ENCODE measurements at regions not wholly inside any gene's neighbourhood (a gene's known extent, or its start where the extent isn't known, plus 50 kb on each side); places are given as distances from the start of the nearest gene placed in this dataset.
"Not testable (repeated sequence)": the region's sequence is repeated elsewhere in the genome, so short reads cannot be mapped to it uniquely, and the experiment has no call there.

- H3K27me3 ChIP-seq (ENCODE audit: low read depth), result no peaks in the 10 kb centered on the region
- DNase-seq (ENCODE audit: low spot score in 2 of 2), result no peak
- H3K9me3 ChIP-seq, result no peaks in the 10 kb centered on the region
- no peaks in the 10 kb centered on the region for H3K36me3 ChIP-seq (replicated peaks)
- no peak overlapping the region for H3K4me3 ChIP-seq
- no peaks in the 10 kb centered on the region; the same call in 1 of the 2 replicates for H3K4me1 ChIP-seq
- in situ Hi-C loops (cut with MboI; ENCODE audit: low sequenced_read_pairs), result no loop called here
These were observed 51.5 kb upstream of the MELK start for GRCh38 chr9:36521148-36521547.

- no peaks in the 10 kb centered on the region; the same call in 1 of the 2 replicates for H3K4me1 ChIP-seq
- H3K36me3 ChIP-seq (replicated peaks), result no peaks in the 10 kb centered on the region
- no peak for DNase-seq (ENCODE audit: low spot score in 2 of 2)
- no peaks in the 10 kb centered on the region for H3K27me3 ChIP-seq (ENCODE audit: low read depth)
- H3K9me3 ChIP-seq, result no peaks in the 10 kb centered on the region
- in situ Hi-C loops (cut with MboI; ENCODE audit: low sequenced_read_pairs), result no loop called here
- H3K4me3 ChIP-seq, result no peak overlapping the region
These were observed 55.6 kb upstream of the MELK start for GRCh38 chr9:36517131-36517530.

GRCh38 chr9:36504156-36504555 is 68.5 kb upstream of the MELK start:
- no peak for DNase-seq (ENCODE audit: low spot score in 2 of 2)
- in situ Hi-C loops (cut with MboI; ENCODE audit: low sequenced_read_pairs), result no loop called here
- H3K36me3 ChIP-seq (replicated peaks), result no peaks in the 10 kb centered on the region
- H3K27me3 ChIP-seq (ENCODE audit: low read depth), result no peaks in the 10 kb centered on the region
- no peaks in the 10 kb centered on the region for H3K9me3 ChIP-seq
- H3K4me3 ChIP-seq, result no peak overlapping the region
- peaks cover 14% of the 10 kb centered on the region for H3K4me1 ChIP-seq

DNA sequence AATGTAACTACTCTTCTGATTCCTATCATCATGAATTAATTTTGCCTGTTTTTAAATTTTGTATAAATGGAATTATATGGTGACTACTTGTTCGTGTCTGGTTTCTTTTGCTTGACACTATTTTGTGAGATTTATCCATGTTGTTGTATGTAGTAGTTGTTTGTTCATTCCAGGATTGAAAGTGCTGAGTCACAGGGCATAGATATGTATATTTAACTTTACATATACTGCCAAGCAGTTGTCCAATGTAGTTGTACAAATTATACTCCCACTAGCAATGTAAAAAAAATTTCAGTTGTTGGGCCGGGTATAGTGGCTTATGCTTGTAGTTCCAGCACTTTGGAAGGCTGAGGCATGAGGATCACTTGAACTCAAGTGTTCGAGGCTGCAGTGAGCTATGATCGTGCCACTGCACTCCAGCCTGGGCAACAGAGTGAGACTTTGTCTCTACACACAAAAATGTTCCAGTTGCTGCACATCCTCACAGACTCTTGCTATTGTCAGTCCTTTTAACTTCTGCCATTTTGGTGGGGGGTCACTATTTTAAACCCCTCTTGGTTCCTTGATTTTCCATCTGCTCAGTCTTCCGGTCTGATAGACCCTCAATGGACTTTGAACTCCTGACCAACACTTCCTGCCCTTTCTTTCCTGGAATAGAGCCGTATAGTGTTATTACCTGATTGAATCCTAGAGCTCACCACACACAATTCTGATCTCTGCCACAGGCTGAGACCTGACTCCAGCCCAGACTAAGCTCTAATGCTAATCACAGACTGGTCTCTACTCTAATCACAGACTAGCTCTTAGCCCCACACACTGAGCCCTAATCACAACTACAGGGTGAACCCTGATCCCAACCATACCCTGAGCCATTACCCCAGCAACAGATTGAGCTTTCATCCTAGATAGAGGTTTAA is 69.3 kb upstream of the MELK start:
- DNase-seq (ENCODE audit: low spot score in 2 of 2), result no peak
- in situ Hi-C loops (cut with MboI; ENCODE audit: low sequenced_read_pairs), result no loop called here

GRCh38 chr9:36501727-36502126 is 71.0 kb upstream of the MELK start:
- H3K36me3 ChIP-seq (replicated peaks), result no peaks in the 10 kb centered on the region
- H3K4me3 ChIP-seq, result no peak overlapping the region
- no peaks in the 10 kb centered on the region for H3K27me3 ChIP-seq (ENCODE audit: low read depth)
- H3K9me3 ChIP-seq, result no peaks in the 10 kb centered on the region
- in situ Hi-C loops (cut with MboI; ENCODE audit: low sequenced_read_pairs), result no loop called here
- no peak for DNase-seq (ENCODE audit: low spot score in 2 of 2)
- H3K4me1 ChIP-seq, result peaks cover 11% of the 10 kb centered on the region

More for the DNA sequence above, 69.3 kb upstream of the MELK start:
- Histone ChIP-seq H3K4me1 (peaks cover 11% of the 10 kb centered on the region), H3K9me3 (no peaks in the 10 kb centered on the region), H3K27me3 (ENCODE audit: low read depth) (no peaks in the 10 kb centered on the region), H3K4me3 (no peak overlapping the region), H3K36me3 (replicated peaks) (no peaks in the 10 kb centered on the region)

DNA sequence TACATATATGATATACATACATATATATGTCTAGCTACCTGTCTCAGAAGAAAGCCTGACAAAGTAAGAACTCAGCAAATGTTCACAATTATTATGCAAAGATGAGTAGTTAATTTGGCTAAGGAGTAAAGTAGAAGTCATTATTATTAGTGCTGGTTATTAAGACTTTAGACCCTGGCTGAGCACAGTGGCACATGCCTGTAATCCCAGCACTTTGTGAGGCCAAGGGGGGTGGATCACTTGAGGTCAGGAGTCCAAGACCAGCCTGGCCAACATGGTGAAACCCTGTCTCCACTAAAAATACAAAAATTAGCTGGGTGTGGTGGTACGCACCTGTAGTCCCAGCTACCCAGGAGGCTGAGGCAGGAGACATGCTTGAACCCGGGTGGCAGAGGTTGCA is 71.8 kb upstream of the MELK start:
- in situ Hi-C loops (cut with MboI; ENCODE audit: low sequenced_read_pairs); H3K27me3 ChIP-seq (ENCODE audit: low read depth); DNase-seq (ENCODE audit: low spot score in 2 of 2); H3K4me3 ChIP-seq; H3K9me3 ChIP-seq; H3K36me3 ChIP-seq (replicated peaks): not testable (repeated sequence)
- H3K4me1 ChIP-seq, result peaks cover 11% of the 10 kb centered on the region

DNA sequence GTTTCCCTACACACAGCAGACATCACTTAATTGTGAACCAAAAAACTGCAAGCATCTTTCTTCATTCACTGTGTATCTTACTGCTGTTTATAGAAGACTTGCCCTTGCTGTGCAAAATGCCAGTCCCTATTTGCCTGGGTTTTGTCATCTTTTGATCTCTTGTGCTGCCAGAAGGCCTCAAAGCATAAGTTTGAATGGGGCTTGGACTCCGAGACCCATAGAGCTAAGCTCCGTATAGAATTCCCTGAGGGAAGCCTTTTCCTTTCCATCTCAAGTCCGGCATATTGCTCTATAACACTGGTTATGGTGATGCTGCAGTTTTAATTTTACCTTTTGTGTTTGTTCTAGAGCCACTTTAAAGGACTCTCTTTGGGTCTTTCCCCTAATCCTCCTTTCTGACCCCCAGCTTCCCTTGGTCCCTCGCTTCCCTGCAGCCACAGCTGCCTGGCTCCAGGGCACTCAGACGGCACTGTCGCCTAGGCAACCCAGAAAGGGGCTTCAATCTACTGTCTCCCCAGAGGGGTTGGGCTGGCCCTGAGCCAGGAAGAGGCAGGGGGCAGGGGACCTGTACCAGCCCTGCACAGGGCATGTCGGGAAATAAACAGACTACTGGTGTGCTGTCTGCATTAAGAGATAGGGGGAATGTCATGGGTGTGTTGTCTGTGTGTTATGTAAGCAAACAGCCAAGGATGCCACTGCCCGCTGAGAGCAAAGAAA is 73.4 kb upstream of the MELK start:
- H3K27me3 ChIP-seq (ENCODE audit: low read depth), result no peaks in the 10 kb centered on the region
- no peaks in the 10 kb centered on the region for H3K36me3 ChIP-seq (replicated peaks)
- in situ Hi-C loops (cut with MboI; ENCODE audit: low sequenced_read_pairs), result no loop called here
- H3K4me3 ChIP-seq, result no peak overlapping the region
- no peaks in the 10 kb centered on the region for H3K9me3 ChIP-seq
- peaks cover 11% of the 10 kb centered on the region for H3K4me1 ChIP-seq
- peak in 1 of 2 experiments; percentile 41 for DNase-seq (ENCODE audit: low spot score in 2 of 2)

GRCh38 chr9:36493564-36493963 is 79.1 kb upstream of the MELK start:
- H3K36me3 ChIP-seq (replicated peaks); in situ Hi-C loops (cut with MboI; ENCODE audit: low sequenced_read_pairs); DNase-seq (ENCODE audit: low spot score in 2 of 2); H3K27me3 ChIP-seq (ENCODE audit: low read depth); H3K4me3 ChIP-seq; H3K9me3 ChIP-seq: not testable (repeated sequence)
- peaks cover 18% of the 10 kb centered on the region for H3K4me1 ChIP-seq

DNA sequence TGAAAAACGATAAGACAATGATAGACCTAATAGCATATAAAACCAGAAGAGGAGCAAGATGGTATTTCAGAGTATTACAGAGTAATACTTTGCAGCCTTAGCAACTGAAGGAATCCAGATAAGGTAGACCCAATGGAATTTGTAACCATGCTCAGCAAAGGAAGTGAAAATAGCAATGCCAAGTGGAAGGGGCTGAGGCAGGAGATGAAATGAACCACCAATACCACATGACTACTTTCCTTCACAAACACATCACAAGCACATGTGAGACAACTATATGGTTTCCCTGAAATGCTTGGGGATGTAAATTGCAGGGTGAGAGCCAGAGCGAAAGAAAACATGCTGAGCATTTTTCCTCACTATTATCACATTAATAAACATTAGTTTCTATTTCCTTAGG is 79.8 kb upstream of the MELK start:
- in situ Hi-C loops (cut with MboI; ENCODE audit: low sequenced_read_pairs), result no loop called here
- no peaks in the 10 kb centered on the region for H3K36me3 ChIP-seq (replicated peaks)
- H3K9me3 ChIP-seq, result no peaks in the 10 kb centered on the region
- H3K4me3 ChIP-seq, result no peak overlapping the region
- no peaks in the 10 kb centered on the region for H3K27me3 ChIP-seq (ENCODE audit: low read depth)
- peaks cover 25% of the 10 kb centered on the region for H3K4me1 ChIP-seq
- DNase-seq (ENCODE audit: low spot score in 2 of 2), result no peak

DNA sequence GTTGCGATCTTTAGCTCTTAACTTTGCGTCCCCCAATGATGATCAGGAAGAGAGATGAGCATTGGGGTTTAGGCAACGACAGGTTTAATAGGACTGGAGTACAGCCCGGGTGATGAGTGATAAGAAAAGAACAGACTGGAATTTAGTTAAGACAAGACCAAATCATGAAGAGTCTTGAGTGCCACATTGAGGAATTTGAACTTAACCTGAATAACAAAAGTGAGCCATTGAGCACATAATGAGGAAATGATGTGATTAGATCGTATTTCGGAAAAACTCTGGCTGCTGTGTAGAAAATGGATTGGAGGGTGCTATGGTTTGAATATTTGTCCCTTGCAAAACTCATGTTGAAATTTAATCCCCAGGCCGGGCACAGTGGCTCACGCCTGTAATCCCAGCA is 83.2 kb upstream of the MELK start:
- DNase-seq (ENCODE audit: low spot score in 2 of 2), result no peak
- Histone ChIP-seq H3K36me3 (replicated peaks) (no peaks in the 10 kb centered on the region), H3K27me3 (ENCODE audit: low read depth) (no peaks in the 10 kb centered on the region), H3K4me3 (no peak overlapping the region), H3K9me3 (no peaks in the 10 kb centered on the region), H3K4me1 (peaks cover 34% of the 10 kb centered on the region)
- in situ Hi-C loops (cut with MboI; ENCODE audit: low sequenced_read_pairs), result no loop called here

DNA sequence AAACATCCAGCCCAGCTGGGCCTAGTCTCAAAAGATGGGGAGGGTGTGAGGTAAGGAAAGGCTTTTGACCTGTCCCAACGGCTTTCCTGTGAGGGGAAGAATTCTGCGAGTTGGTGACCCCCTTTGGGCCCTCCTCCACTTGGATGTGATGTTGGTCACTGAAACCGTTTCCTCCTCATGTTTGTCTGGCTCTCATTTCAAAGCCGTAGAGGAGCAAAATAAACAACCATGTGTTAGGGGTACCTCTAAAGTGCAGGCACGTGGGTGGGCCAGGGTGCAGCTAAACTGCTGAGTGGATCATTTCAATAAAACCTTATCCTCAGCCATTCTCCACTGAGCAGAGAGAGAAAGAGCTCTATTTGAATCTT is 84.3 kb upstream of the MELK start:
- H3K27me3 ChIP-seq (ENCODE audit: low read depth), result no peaks in the 10 kb centered on the region
- H3K36me3 ChIP-seq (replicated peaks), result no peaks in the 10 kb centered on the region
- H3K4me1 ChIP-seq, result peaks cover 36% of the 10 kb centered on the region
- in situ Hi-C loops (cut with MboI; ENCODE audit: low sequenced_read_pairs), result no loop called here
- peak in 1 of 2 experiments; percentile 12 for DNase-seq (ENCODE audit: low spot score in 2 of 2)
- H3K4me3 ChIP-seq, result no peak overlapping the region; the same call in 1 of the 2 replicates
- H3K9me3 ChIP-seq, result no peaks in the 10 kb centered on the region

- no peaks in the 10 kb centered on the region for H3K27me3 ChIP-seq (ENCODE audit: low read depth)
- in situ Hi-C loops (cut with MboI; ENCODE audit: low sequenced_read_pairs), result no loop called here
- H3K9me3 ChIP-seq, result no peaks in the 10 kb centered on the region
- H3K4me3 ChIP-seq, result peak overlapping the region; percentile 22
- peak; percentile 89 to 92 for DNase-seq (ENCODE audit: low spot score in 2 of 2)
- no peaks in the 10 kb centered on the region for H3K36me3 ChIP-seq (replicated peaks)
- peaks cover 36% of the 10 kb centered on the region for H3K4me1 ChIP-seq
These were observed 85.0 kb upstream of the MELK start for GRCh38 chr9:36487482-36488388.

DNA sequence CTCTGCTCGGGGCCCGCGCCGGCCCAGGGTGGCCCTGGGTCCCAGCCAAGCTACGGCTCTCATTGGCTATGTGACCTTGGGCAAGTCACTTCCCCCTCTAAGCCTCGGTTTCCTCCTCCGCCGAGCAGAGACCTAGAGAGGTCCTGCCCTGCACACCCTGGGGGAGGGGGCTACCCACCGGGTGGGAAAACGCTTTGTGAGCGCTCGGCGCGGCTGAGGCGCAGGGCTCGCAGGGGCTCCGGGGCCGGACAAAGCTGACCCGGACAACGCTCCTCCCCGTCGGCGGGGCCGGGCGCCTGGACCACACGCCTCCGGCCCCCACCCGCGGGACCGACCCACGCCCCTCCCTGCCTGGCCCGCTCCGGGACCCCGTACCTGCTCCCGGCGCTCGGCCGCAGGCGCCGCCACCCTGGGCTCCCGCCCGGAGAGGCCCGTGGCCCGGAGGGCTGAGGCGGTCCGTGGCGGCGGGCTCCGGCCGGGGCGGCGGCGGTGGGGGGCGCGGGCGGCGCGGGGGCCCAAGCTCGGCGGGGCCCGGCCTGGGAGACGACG is 85.7 kb upstream of the MELK start:
- Histone ChIP-seq H3K9me3 (no peaks in the 10 kb centered on the region), H3K4me3 (peak overlapping the region; percentile 76), H3K36me3 (replicated peaks) (no peaks in the 10 kb centered on the region), H3K4me1 (peaks cover 36% of the 10 kb centered on the region), H3K27me3 (ENCODE audit: low read depth) (no peaks in the 10 kb centered on the region)
- peak in 1 of 2 experiments; percentile 63 for DNase-seq (ENCODE audit: low spot score in 2 of 2)
- in situ Hi-C loops (cut with MboI; ENCODE audit: low sequenced_read_pairs), result no loop called here
